GM12878 (cell line): ENCODE measurements at regions not wholly inside any gene's neighbourhood (a gene's known extent, or its start where the extent isn't known, plus 50 kb on each side); places are given as distances from the start of the nearest gene placed in this dataset.

Source experiments
- EP300 ChIP-seq, 2 experiments: fragments of 150-350 bp in 1 of 2; IDR thresholded peaks; 2 replicates each; pipeline ENCODE4 v1.6.1; 2011 to 2012; ENCODE audit warnings: low read depth in 2 of 2, low read length in 2 of 2, borderline replicate concordance in 1 of 2, improper control_type of control experiment in 1 of 2, inconsistent platforms in 1 of 2; ENCODE audit not compliant: control insufficient read depth in 1 of 2
- TCF12 ChIP-seq: IDR thresholded peaks from 2 replicates; pipeline ENCODE4 v1.6.1; 2011; ENCODE audit warnings: low read depth, mild to moderate bottlenecking, low read length
- USF1 ChIP-seq: IDR thresholded peaks from 2 replicates; pipeline ENCODE4 v1.6.1; 2011; ENCODE audit warnings: borderline replicate concordance, low read depth, mild to moderate bottlenecking, moderate library complexity, mixed read lengths, low read length; ENCODE audit not compliant: insufficient read depth; ENCODE audit errors: extremely low read length

GRCh38 chrX:74207539-74207938 lies 96.4 kb upstream of the ZCCHC13 start:
- TF ChIP-seq USF1 (no peak), TCF12 (no peak), EP300 (IDR thresholded peaks at IDR 0.05; ENCODE audit: borderline replicate concordance in 1 of 2, control insufficient read depth in 1 of 2, low read depth in 2 of 2, low read length in 2 of 2) (no peak)
